ENCODE measurements at regions not wholly inside any gene's neighbourhood (a gene's known extent, or its start where the extent isn't known, plus 50 kb on each side); places are given as distances from the start of the nearest gene placed in this dataset.

DNA sequence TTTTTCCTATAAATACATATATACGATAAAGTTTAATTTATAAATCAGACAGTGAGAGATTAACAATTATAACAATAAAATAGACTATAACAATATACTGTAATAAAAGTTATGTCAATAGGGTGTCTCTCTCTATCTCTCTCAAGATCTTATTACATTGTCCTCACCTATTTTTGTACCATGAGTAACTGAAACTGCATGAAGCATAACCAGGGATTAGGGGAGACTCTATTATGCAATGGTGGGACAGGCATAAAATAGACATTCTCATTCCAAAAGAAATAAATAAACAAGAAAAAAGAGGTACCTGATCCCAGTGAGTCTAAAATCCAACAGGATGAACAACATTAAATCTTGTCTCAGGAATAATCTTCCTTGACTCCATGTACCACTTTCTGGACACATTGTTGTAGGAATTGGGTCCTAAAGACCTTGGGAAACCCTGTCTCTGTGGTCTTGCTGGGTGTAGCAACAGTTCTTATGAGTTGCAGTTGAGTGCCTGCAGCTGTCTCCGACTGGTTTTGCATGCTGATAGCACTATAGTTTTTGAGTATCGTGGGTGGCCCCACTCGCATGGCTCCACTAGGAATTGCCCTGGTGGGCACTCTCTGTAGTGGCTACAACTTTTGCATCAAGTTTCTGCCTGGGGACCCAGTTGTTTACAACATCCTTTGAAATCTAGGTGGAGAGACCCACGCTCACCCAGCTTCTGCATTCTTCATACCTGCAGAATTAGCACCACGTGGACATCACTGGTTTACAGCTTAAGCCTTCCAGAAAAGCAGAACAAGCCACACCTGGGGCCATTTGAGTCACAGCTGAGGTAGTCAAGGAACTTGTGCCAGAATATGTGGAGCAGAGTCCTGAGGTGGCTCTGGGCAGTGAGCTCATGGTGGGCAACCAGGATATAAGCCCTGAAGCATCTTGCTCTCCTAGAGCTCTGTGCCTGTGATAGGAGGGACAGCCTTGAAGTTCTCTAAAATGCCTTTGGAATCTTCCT, 204.7 kb downstream of the KITLG start:
- no peak overlapping the region for H3K27ac Mint-ChIP-seq (ENCODE audit: unreplicated experiment)
- no peak overlapping the region for H3K4me3 Mint-ChIP-seq
- TF ChIP-seq, protein P1, sequence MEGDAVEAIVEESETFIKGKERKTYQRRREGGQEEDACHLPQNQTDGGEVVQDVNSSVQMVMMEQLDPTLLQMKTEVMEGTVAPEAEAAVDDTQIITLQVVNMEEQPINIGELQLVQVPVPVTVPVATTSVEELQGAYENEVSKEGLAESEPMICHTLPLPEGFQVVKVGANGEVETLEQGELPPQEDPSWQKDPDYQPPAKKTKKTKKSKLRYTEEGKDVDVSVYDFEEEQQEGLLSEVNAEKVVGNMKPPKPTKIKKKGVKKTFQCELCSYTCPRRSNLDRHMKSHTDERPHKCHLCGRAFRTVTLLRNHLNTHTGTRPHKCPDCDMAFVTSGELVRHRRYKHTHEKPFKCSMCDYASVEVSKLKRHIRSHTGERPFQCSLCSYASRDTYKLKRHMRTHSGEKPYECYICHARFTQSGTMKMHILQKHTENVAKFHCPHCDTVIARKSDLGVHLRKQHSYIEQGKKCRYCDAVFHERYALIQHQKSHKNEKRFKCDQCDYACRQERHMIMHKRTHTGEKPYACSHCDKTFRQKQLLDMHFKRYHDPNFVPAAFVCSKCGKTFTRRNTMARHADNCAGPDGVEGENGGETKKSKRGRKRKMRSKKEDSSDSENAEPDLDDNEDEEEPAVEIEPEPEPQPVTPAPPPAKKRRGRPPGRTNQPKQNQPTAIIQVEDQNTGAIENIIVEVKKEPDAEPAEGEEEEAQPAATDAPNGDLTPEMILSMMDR (conservative IDR thresholded peaks at IDR 0.05): no peak
- H3K27me3 Mint-ChIP-seq (ENCODE audit: low read depth): no peaks in the 10 kb centered on the region
- no peaks in the 10 kb centered on the region for H3K36me3 Mint-ChIP-seq (ENCODE audit: low read depth)
- no peak for DNase-seq (ENCODE audit: low read depth, low spot score)
- H3K4me1 Mint-ChIP-seq: no peaks in the 10 kb centered on the region
- peaks cover 2% of the 10 kb centered on the region for H3K9me3 Mint-ChIP-seq

DNA sequence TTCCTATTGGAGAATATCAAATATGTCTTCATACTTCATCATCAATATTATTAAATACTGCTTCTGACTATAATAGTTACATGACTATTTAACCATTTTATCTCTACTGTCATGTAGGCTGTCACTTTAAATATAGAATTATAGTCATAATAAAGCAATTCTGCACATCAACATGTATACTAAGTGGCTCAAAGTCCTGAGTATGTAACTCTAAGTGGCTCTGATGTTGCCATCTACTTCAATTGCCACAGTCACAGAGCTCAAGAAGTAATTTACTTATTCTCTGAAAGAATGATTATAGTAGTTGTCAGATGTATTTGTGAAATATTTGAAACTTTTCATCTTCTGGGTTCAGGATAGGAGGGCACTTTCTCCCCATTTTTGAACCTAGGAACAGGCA, 202.3 kb downstream of the KITLG start:
- Mint-ChIP-seq H3K27me3 (ENCODE audit: low read depth) (no peaks in the 10 kb centered on the region), H3K36me3 (ENCODE audit: low read depth) (no peaks in the 10 kb centered on the region), H3K9me3 (peaks cover 5% of the 10 kb centered on the region), H3K4me3 (no peak overlapping the region), H3K4me1 (no peaks in the 10 kb centered on the region), H3K27ac (ENCODE audit: unreplicated experiment) (no peak overlapping the region)
- no peak for DNase-seq (ENCODE audit: low read depth, low spot score)
- TF ChIP-seq, protein P1 (conservative IDR thresholded peaks at IDR 0.05): no peak

DNA sequence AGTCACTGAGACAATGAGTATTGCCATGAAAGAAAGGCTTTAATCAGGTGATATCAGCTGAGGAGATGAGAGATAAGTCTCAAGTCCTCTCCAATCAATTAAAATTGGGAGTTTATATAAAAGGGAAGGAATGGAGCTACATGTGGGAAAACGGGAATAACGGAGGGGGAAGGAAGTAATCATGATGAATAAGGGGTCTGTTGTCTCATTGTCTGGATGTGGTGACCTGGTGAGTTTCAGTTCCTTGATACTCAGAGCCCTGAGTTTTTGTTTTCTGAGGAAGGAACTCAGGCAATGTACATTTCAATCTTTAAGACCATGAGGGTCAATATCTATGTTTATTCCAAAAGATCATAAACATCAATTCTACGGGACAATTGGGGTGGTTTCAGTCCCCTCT, 198.8 kb downstream of the KITLG start:
- H3K36me3 Mint-ChIP-seq (ENCODE audit: low read depth): no peaks in the 10 kb centered on the region
- H3K4me1 Mint-ChIP-seq: no peaks in the 10 kb centered on the region
- DNase-seq (ENCODE audit: low read depth, low spot score): no peak
- H3K27me3 Mint-ChIP-seq (ENCODE audit: low read depth): no peaks in the 10 kb centered on the region
- peaks cover 9% of the 10 kb centered on the region for H3K9me3 Mint-ChIP-seq
- H3K27ac Mint-ChIP-seq (ENCODE audit: unreplicated experiment): no peak overlapping the region
- TF ChIP-seq, protein P1 (conservative IDR thresholded peaks at IDR 0.05): no peak
- no peak overlapping the region for H3K4me3 Mint-ChIP-seq

DNA sequence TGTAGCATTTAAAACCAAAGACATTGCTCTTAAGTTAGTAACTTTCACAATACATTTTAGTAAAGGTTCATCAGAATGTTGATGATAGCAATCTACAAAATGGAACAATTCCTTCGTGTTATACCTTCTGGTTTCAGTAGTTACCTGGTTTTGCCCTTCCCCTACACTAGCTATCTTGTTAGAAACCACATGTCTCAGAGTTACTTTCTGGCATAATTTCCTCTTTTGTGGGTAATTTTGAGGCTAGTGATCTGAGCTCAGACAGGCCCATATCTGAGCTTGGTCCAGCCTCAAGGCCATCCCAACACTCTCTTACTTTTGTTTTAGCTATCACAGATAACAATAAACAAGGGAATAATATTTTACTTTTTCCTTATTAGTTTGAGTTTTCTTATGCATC, 196.9 kb downstream of the KITLG start:
- Mint-ChIP-seq H3K36me3 (ENCODE audit: low read depth) (no peaks in the 10 kb centered on the region), H3K27me3 (ENCODE audit: low read depth) (no peaks in the 10 kb centered on the region), H3K9me3 (peaks cover 9% of the 10 kb centered on the region), H3K4me1 (no peaks in the 10 kb centered on the region), H3K27ac (ENCODE audit: unreplicated experiment) (no peak overlapping the region), H3K4me3 (no peak overlapping the region)
- DNase-seq (ENCODE audit: low read depth, low spot score): no peak
- TF ChIP-seq, protein P1 (conservative IDR thresholded peaks at IDR 0.05): no peak

DNA sequence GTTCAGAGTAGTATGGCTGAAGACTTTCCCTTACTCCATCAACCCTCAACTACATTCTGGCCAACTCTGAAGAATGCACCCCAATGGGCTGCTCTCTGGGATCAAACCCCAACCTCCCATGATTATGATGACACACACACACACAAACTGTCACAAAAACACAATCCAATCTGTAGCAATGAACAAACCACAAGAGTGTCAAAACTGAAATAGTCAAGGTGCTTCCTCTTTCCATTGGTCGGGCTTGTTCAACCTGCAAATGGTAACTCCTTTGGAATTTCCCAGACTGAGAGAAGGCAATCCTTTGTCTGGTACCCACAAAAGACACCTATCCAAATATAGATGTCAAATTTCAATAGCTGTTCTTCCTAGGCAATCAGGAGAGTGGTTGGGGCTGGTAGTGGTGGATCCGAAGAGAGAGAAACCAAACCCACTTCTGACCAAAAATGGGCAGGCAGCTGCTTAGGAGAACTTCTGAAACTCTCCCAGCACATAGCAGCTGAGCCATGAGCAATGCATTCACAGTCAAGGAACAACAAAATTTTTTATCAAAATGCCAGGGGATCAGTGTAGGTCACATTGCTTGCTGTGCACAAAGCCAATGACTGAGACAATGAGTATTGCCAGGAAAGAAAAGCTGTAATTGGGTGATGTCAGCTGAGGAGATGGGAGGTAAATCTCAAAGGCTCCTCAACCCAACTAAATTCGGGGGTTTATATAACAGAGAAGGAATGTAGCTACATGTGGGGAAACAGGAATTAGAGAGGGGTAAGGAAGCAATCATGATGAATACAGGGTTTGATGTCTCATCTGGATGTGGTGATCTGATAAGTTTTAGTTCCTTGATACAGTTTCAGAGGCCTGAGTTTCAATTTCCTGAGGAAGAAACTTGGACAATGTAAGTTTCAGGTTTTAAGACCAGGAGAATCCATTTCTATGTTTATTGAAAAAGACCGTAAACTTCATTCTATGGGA, 191.4 kb downstream of the KITLG start:
- H3K36me3 Mint-ChIP-seq (ENCODE audit: low read depth): peaks cover 2% of the 10 kb centered on the region
- H3K27ac Mint-ChIP-seq (ENCODE audit: unreplicated experiment): no peak overlapping the region
- DNase-seq (ENCODE audit: low read depth, low spot score): no peak
- TF ChIP-seq, protein P1 (conservative IDR thresholded peaks at IDR 0.05): no peak
- H3K9me3 Mint-ChIP-seq: no peaks in the 10 kb centered on the region
- no peak overlapping the region for H3K4me3 Mint-ChIP-seq
- no peaks in the 10 kb centered on the region for H3K27me3 Mint-ChIP-seq (ENCODE audit: low read depth)
- no peaks in the 10 kb centered on the region for H3K4me1 Mint-ChIP-seq

Data from neural crest cell (in vitro differentiated cells).